Spleen (tissue), 11 donors: ENCODE measurements at regions not wholly inside any gene's neighbourhood (a gene's known extent, or its start where the extent isn't known, plus 50 kb on each side); places are given as distances from the start of the nearest gene placed in this dataset.

ENCODE experiments used
- DNase-seq: peaks from one replicate; pipeline ENCODE4 v3.0.0-alpha.2; 2020
- H3K27ac ChIP-seq, 8 donors: fragments of 200-600 bp; sonication (generic) in 7 of 8; 1 replicate in 4 of 8; 2 replicates in 4 of 8; pipeline versions ENCODE4 v1.5.0 to v1.8.0; 2016 to 2021; ENCODE audit warnings: inconsistent platforms in 4 of 8, mild to moderate bottlenecking in 4 of 8, moderate library complexity in 1 of 8
- H3K27me3 ChIP-seq, 7 donors: fragments of 200-600 bp; sonication (generic) in 6 of 7; replicated peaks in 1 of 7; 1 replicate in 4 of 7; 2 replicates in 3 of 7; pipeline versions ENCODE4 v1.5.0 to v1.8.0; 2016 to 2021; ENCODE audit warnings: inconsistent platforms in 3 of 7, mild to moderate bottlenecking in 1 of 7
- H3K36me3 ChIP-seq, 6 donors: fragments of 200-600 bp; sonication (generic) in 5 of 6; 1 replicate in 4 of 6; 2 replicates in 2 of 6; pipeline versions ENCODE4 v1.5.0 to v1.8.0; 2016 to 2021; ENCODE audit warnings: inconsistent platforms in 2 of 6
- H3K4me1 ChIP-seq, 6 donors: fragments of 200-600 bp; sonication (generic) in 5 of 6; 1 replicate in 3 of 6; 2 replicates in 3 of 6; pipeline versions ENCODE4 v1.5.0 to v1.8.0; 2016 to 2021; ENCODE audit warnings: inconsistent platforms in 3 of 6
- H3K4me3 ChIP-seq, 8 donors: fragments of 200-600 bp; sonication (generic) in 7 of 8; 1 replicate in 4 of 8; 2 replicates in 4 of 8; pipeline versions ENCODE4 v1.5.0 to v1.8.0; 2016 to 2021; ENCODE audit warnings: inconsistent platforms in 4 of 8, mild to moderate bottlenecking in 4 of 8, moderate library complexity in 2 of 8
- H3K9me3 ChIP-seq, 8 donors: fragments of 200-600 bp; sonication (generic) in 7 of 8; 1 replicate in 4 of 8; 2 replicates in 4 of 8; pipeline versions ENCODE4 v1.5.0 to v1.8.0; 2016 to 2021; ENCODE audit warnings: inconsistent platforms in 4 of 8
- CTCF ChIP-seq, 11 experiments: fragments of 200-600 bp in 7 of 11; fragments of 450-650 bp in 4 of 11; sonication (generic) in 4 of 11; IDR thresholded peaks in 8 of 11; conservative IDR thresholded peaks in 3 of 11; 1 replicate in 7 of 11; 2 replicates in 4 of 11; pipeline versions ENCODE4 v1.4.0 to v1.8.0; 2016 to 2021; ENCODE audit warnings: antibody characterized with exemption in 11 of 11, inconsistent platforms in 4 of 11, mild to moderate bottlenecking in 1 of 11
- POLR2A ChIP-seq, 3 donors: fragments of 450-650 bp; IDR thresholded peaks; one replicate each; pipeline ENCODE4 v1.5.1; 2017; ENCODE audit warnings: antibody characterized with exemption in 3 of 3, mild to moderate bottlenecking in 1 of 3
- POLR2AphosphoS5 ChIP-seq, 3 donors: sonication (generic); formaldehyde crosslinking; IDR thresholded peaks; one replicate each; pipeline ENCODE4 v1.5.1; 2017; ENCODE audit warnings: antibody characterized with exemption in 3 of 3
- WGBS, 5 donors: extraction: QIAGEN DNeasy Blood & Tissue Kit in 3 of 5; methylation state at CpG; one replicate each; pipeline versions ENCODE4 v1.1.5 to v1.1.7; 2013 to 2018; 5-methylcytosine and 5-hydroxymethylcytosine counted together
- intact Hi-C: fragments of 100-400 bp; cut with DNase I; formaldehyde crosslinking; loops from one replicate; pipeline ENCODE4 v1.15.0; 2023; ENCODE audit warnings: low total_unique reads
- donor health status: healthy with polysubstance abuse.
- donor health status: DM: no; HTN: no; CAD: no; lungs with moderate emphysema.
- donor health status: DM: no; HTN: no; CAD: no.
- donor health status: Bipolar disorder and iron deficiency.
- donor health status: healthy.
- donor health status: DM: no; HTN: no; CAD: no.
- donor health status: DM: yes; HTN: yes; CAD: no.

- Histone ChIP-seq H3K27me3 (no peaks in the 10 kb centered on the region), H3K9me3 (no peaks in the 10 kb centered on the region), H3K4me3 (no peak overlapping the region), H3K36me3 (no peaks in the 10 kb centered on the region), H3K4me1 (no peaks in the 10 kb centered on the region), H3K27ac (no peak overlapping the region)
- WGBS, 5 donors, result 65 to 87% (median 83%) methylated on average over 2 of the region's 2 CpGs
- intact Hi-C loops, result no loop called here
- DNase-seq, result no peak
- TF ChIP-seq POLR2A (IDR thresholded peaks at IDR 0.05) (no peak), POLR2AphosphoS5 (IDR thresholded peaks at IDR 0.05) (no peak), CTCF (IDR thresholded peaks at IDR 0.05 in 8 of 11, conservative IDR thresholded peaks at IDR 0.05 in 3 of 11) (no peak)
These were observed 325.7 kb upstream of the ACVR2A start for GRCh38 chr2:147519178-147519577.

GRCh38 chr2:147515213-147515612 is 329.6 kb upstream of the ACVR2A start:
- H3K4me3 ChIP-seq, result no peak overlapping the region
- no peak overlapping the region for H3K27ac ChIP-seq
- H3K4me1 ChIP-seq, result no peaks in the 10 kb centered on the region
- 93 to 97% (median 97%) methylated on average over 1 of the region's 1 CpG for WGBS, 5 donors
- H3K27me3 ChIP-seq, result no peaks in the 10 kb centered on the region
- no peak for DNase-seq
- intact Hi-C loops, result no loop called here
- TF ChIP-seq CTCF (IDR thresholded peaks at IDR 0.05 in 8 of 11, conservative IDR thresholded peaks at IDR 0.05 in 3 of 11) (no peak), POLR2AphosphoS5 (IDR thresholded peaks at IDR 0.05) (no peak), POLR2A (IDR thresholded peaks at IDR 0.05) (no peak)
- H3K36me3 ChIP-seq, result no peaks in the 10 kb centered on the region
- no peaks in the 10 kb centered on the region for H3K9me3 ChIP-seq

GRCh38 chr2:147512206-147512605 is 332.6 kb upstream of the ACVR2A start:
- H3K4me3 ChIP-seq, result no peak overlapping the region
- no peaks in the 10 kb centered on the region for H3K4me1 ChIP-seq
- 55 to 65% (median 60%) methylated on average over 5 of the region's 5 CpGs for WGBS, 5 donors
- no peaks in the 10 kb centered on the region for H3K27me3 ChIP-seq
- H3K36me3 ChIP-seq, result no peaks in the 10 kb centered on the region
- intact Hi-C loops, result no loop called here
- H3K9me3 ChIP-seq, result no peaks in the 10 kb centered on the region
- DNase-seq, result no peak
- H3K27ac ChIP-seq, result no peak overlapping the region
- TF ChIP-seq POLR2A (IDR thresholded peaks at IDR 0.05) (no peak), POLR2AphosphoS5 (IDR thresholded peaks at IDR 0.05) (no peak), CTCF (IDR thresholded peaks at IDR 0.05 in 8 of 11, conservative IDR thresholded peaks at IDR 0.05 in 3 of 11) (no peak)

- H3K27ac ChIP-seq, result no peak overlapping the region
- no peaks in the 10 kb centered on the region for H3K27me3 ChIP-seq
- no peak for DNase-seq
- 46 to 60% (median 53%) methylated on average over 6 of the region's 6 CpGs for WGBS, 5 donors
- H3K4me1 ChIP-seq, result no peaks in the 10 kb centered on the region
- H3K9me3 ChIP-seq, result peaks cover 0 to 3% (median 0%) of the 10 kb centered on the region in 8 donors
- no peak overlapping the region for H3K4me3 ChIP-seq
- H3K36me3 ChIP-seq, result no peaks in the 10 kb centered on the region
- intact Hi-C loops, result no loop called here
- no peak for TF ChIP-seq POLR2AphosphoS5 (IDR thresholded peaks at IDR 0.05)
- no peak for TF ChIP-seq CTCF (IDR thresholded peaks at IDR 0.05 in 8 of 11, conservative IDR thresholded peaks at IDR 0.05 in 3 of 11)
- no peak for TF ChIP-seq POLR2A (IDR thresholded peaks at IDR 0.05)
These were observed 333.3 kb upstream of the ACVR2A start for GRCh38 chr2:147511491-147511948.
